ENCODE measurements at regions not wholly inside any gene's neighbourhood (a gene's known extent, or its start where the extent isn't known, plus 50 kb on each side); places are given as distances from the start of the nearest gene placed in this dataset.

GRCh38 chr13:107554460-107554859, 660.9 kb downstream of the LIG4 start:
- no peak for TF ChIP-seq CTCF (IDR thresholded peaks at IDR 0.05; ENCODE audit: poor library complexity, severe bottlenecking)
- TF ChIP-seq EZH2 (IDR thresholded peaks at IDR 0.05; ENCODE audit: borderline replicate concordance, insufficient read depth, low read length, poor library complexity, severe bottlenecking) = no peak
- TF ChIP-seq EP300 (conservative IDR thresholded peaks at IDR 0.05; ENCODE audit: poor library complexity, severe bottlenecking) = no peak
- TF ChIP-seq POLR2AphosphoS5 (IDR thresholded peaks at IDR 0.05) = no peak
- no peak for TF ChIP-seq MXI1 (conservative IDR thresholded peaks at IDR 0.05; ENCODE audit: poor library complexity, severe bottlenecking)
- no peak for TF ChIP-seq RAD21 (conservative IDR thresholded peaks at IDR 0.05)
- no peak for TF ChIP-seq TAF1 (IDR thresholded peaks at IDR 0.05; ENCODE audit: low read depth)
- TF ChIP-seq REST (IDR thresholded peaks at IDR 0.05; ENCODE audit: borderline replicate concordance) = no peak

Data from neural cell (in vitro differentiated cells).